Activated naive CD8-positive, alpha-beta T cell treated with anti-CD3 and anti-CD28 coated beads, Interleukin-2, amount 10 ng/mL, durations not matched to agents 7 days and 5 days (primary cell): ENCODE measurements at regions not wholly inside any gene's neighbourhood (a gene's known extent, or its start where the extent isn't known, plus 50 kb on each side); places are given as distances from the start of the nearest gene placed in this dataset.
"Not testable (repeated sequence)": the region's sequence is repeated elsewhere in the genome, so short reads cannot be mapped to it uniquely, and the experiment has no call there.

Source experiments
- ATAC-seq: fragments of 150-1000 bp; cut with Tn5 transposase; one replicate; pipeline ENCODE4 v1.10.0; 2021; ENCODE audit warnings: low read depth, moderate library complexity
- POLR2A ChIA-PET: fragments of 350-600 bp; sonication (Branson Sonifier 250); formaldehyde crosslinking; loops from one replicate; lab custom pipeline; 2021; ENCODE audit warnings: antibody characterized with exemption; lab: Charles Lee
- DNase-seq: peaks from one replicate; pipeline ENCODE4 v3.0.0; 2021
- H3K27ac Mint-ChIP-seq: one replicate; pipeline ENCODE4 v1.8.0; 2022; ENCODE audit warnings: mild to moderate bottlenecking, mixed read lengths
- H3K27me3 Mint-ChIP-seq: one replicate; pipeline ENCODE4 v1.8.0; 2022; ENCODE audit warnings: mild to moderate bottlenecking, moderate library complexity, mixed read lengths
- H3K36me3 Mint-ChIP-seq: one replicate; pipeline ENCODE4 v1.8.0; 2021; ENCODE audit warnings: mild to moderate bottlenecking, mixed read lengths
- H3K4me1 Mint-ChIP-seq: one replicate; pipeline ENCODE4 v1.8.0; 2021; ENCODE audit warnings: mixed read lengths
- H3K4me3 Mint-ChIP-seq: one replicate; pipeline ENCODE4 v1.8.0; 2022; ENCODE audit warnings: mild to moderate bottlenecking, moderate library complexity, mixed read lengths
- H3K9me3 Mint-ChIP-seq: one replicate; pipeline ENCODE4 v1.8.0; 2021; ENCODE audit warnings: mixed read lengths

DNA sequence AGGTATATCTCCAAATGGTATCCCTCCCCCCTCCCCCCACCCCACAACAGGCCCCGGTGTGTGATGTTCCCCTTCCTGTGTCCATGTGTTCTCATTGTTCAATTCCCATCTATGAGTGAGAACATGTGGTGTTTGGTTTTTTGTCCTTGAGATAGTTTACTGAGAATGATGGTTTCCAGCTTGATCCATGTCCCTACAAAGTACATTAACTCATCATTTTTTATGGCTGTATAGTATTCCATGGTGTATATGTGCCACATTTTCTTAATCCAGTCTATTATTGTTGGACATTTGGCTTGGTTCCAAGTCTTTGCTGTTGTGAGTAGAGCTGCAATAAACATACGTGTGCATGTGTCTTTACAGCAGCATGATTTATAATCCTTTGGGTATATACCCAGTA is 135.8 kb upstream of the DST start:
- H3K9me3 Mint-ChIP-seq, H3K36me3 Mint-ChIP-seq, H3K27ac Mint-ChIP-seq, ATAC-seq, H3K4me3 Mint-ChIP-seq, H3K4me1 Mint-ChIP-seq, H3K27me3 Mint-ChIP-seq, POLR2A ChIA-PET, DNase-seq: not testable (repeated sequence)

DNA sequence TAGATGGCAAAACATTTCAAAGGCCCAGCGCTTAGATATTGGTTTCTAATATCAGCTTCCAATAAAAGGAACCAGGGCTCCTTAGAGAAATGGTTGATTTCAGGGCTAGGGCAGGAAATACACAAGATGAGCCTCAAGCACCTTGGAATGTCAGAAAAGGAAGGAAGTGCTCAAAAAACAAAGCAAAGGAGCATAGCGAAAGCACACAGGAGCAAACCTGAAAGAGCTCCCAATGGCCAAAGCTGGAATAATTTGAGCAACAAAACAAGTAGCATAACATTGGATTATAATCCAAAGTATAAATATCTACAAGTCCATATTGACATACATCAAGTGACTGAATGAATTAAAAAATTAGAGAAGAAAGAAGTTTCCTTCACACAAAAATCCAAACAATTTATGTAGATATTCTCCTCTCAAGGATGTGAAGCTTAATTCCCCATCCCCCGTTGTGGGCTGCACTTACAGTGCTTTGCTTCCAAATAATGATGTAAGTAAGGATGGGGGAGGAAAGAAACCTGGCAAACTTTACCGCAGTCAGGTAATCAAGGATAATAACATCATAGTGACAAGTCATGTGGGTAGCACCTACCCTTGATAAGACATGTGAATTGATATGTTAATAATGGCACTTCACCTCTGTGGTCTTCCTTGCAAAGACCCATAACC is 132.9 kb upstream of the DST start:
- no peak overlapping the region for H3K27ac Mint-ChIP-seq
- no peak overlapping the region for H3K4me3 Mint-ChIP-seq
- POLR2A ChIA-PET: no interaction called here
- no peak for ATAC-seq
- peaks cover 2% of the 10 kb centered on the region for H3K27me3 Mint-ChIP-seq
- H3K4me1 Mint-ChIP-seq: no peaks in the 10 kb centered on the region
- H3K36me3 Mint-ChIP-seq: no peaks in the 10 kb centered on the region
- DNase-seq: no peak
- H3K9me3 Mint-ChIP-seq: no peaks in the 10 kb centered on the region

DNA sequence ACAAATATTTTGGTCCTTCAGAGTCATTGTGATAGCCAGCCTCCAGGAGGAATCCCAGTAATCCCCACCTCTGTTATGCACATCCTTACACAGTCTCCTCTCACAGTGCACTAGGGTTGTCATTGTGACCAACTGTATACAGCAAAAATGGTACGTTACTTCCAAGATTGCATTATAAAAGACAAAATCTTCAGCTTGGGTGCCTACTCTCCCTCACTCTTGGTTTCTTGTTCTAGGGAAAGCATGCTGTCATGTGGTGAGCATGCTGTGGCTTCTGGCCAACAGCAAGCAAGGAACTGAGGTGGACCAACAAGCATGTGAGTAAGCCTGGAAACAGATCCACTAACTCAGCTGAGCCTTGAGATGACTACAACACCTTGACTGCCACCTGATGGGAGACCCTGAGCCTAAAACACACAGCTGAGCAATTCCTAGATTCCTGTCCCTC is 130.1 kb upstream of the DST start:
- no peak overlapping the region for H3K27ac Mint-ChIP-seq
- no peaks in the 10 kb centered on the region for H3K4me1 Mint-ChIP-seq
- H3K36me3 Mint-ChIP-seq: no peaks in the 10 kb centered on the region
- POLR2A ChIA-PET: no interaction called here
- H3K4me3 Mint-ChIP-seq: no peak overlapping the region
- H3K9me3 Mint-ChIP-seq: no peaks in the 10 kb centered on the region
- ATAC-seq (no peak), DNase-seq (no peak)
- peaks cover 4% of the 10 kb centered on the region for H3K27me3 Mint-ChIP-seq

DNA sequence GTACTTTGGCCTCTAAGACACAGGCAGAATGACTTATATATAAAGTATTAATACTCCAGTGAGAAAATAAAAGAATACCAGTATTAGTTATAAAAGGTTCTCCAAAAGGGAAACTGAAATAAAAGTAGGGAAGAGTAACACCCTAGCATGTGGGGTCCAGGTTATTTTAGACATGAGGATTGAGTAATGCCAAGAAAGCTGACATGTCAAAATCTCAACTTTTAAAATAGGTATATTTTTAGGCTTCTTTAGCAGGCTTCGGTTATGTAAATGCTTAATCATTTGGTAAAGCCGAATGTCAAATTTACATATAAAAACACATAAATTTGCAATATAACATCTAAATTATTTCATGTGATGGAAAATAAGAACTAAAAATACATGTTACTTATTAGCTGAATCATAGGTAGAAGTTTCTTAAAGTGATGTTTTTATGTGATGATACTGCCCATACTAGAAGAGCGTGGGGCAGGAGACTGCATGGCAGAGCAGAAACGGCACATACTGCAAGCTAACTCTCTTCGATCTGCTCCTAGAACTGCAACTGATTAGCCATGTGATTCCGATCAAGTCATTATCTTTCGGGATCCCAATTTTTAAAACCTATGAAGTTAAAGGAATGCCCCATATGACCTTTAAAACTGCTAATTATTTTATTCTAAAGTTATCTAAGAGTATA is 129.4 kb upstream of the DST start:
- H3K9me3 Mint-ChIP-seq: no peaks in the 10 kb centered on the region
- H3K27me3 Mint-ChIP-seq: peaks cover 4% of the 10 kb centered on the region
- no peak overlapping the region for H3K4me3 Mint-ChIP-seq
- no peaks in the 10 kb centered on the region for H3K4me1 Mint-ChIP-seq
- POLR2A ChIA-PET: no interaction called here
- ATAC-seq (no peak), DNase-seq (no peak)
- H3K36me3 Mint-ChIP-seq: no peaks in the 10 kb centered on the region
- no peak overlapping the region for H3K27ac Mint-ChIP-seq

DNA sequence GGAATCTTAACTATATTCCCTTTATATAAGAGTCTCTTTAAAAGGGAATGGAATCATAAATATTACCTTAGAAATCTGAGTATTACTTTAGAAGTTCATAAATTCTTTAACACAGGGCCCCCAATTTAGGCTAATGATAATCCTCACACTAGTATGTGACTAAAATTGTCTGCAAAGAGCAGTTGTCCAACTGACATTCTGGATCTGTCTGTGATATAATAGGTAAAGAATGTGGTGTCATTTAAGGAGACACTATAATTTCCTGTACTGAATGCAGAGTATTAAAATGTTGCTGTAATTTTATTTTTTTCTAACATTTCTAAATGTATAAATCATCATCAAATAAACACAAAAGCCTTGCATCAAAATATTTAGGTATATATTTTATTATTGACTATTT is 128.5 kb upstream of the DST start:
- no peaks in the 10 kb centered on the region for H3K9me3 Mint-ChIP-seq
- no peak overlapping the region for H3K4me3 Mint-ChIP-seq
- POLR2A ChIA-PET: no interaction called here
- ATAC-seq (no peak), DNase-seq (no peak)
- peaks cover 4% of the 10 kb centered on the region for H3K27me3 Mint-ChIP-seq
- no peaks in the 10 kb centered on the region for H3K36me3 Mint-ChIP-seq
- no peaks in the 10 kb centered on the region for H3K4me1 Mint-ChIP-seq
- no peak overlapping the region for H3K27ac Mint-ChIP-seq

DNA sequence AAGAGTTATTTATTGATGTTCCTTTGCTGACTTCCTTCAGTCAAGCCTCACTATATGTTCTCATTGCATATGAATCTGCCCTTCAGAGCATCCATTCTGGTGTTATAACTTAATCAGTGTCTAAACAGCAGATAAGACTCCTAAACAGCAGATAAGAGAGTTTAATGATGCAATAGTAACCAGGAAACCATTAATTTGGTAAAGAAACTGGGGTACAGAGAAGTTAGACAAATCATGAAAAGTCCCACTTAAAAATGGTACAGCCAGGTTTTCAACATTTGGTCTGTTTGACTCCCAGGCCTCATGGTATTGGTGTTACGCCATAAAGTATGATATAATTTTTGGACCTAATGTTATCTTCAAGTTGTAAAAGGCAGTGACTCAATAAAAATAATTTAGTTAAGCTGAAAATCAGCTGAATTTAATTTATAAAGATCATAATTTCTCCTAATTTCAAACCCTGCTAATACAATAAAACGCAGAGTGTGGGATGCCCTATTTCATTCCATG is 127.4 kb upstream of the DST start:
- Mint-ChIP-seq H3K27ac (no peak overlapping the region), H3K4me1 (no peaks in the 10 kb centered on the region), H3K36me3 (no peaks in the 10 kb centered on the region), H3K9me3 (no peaks in the 10 kb centered on the region), H3K4me3 (no peak overlapping the region), H3K27me3 (peaks cover 4% of the 10 kb centered on the region)
- no peak for ATAC-seq
- DNase-seq: no peak
- POLR2A ChIA-PET: no interaction called here

DNA sequence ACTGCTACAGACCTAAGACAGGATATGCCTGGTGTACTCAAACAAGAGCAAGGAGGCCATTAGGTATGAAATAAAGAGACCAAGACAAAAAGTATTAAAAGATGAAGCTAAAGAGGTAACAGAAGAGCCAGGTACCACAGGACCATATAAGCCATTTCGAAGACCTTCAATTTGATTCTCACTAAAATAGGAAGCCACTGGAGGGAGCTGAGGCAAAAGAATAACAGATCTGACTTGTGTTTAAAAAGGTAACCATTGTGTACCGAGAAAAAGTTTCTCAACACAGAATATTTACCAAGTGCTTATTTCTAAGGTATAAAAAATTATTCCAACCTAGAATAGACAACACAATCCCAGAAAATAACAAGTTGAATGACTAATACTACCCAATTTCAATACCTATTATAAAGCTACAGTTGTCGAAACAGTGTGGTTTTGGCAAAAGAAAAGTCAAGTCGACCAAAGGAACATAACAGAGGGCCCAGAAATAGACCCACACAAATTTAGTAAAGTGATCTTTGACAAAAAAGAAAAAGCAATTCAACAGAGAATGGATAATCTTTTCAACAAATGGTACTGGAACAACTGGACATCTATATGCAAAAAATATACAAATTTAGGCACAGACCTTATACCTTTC is 125.3 kb upstream of the DST start:
- no peak overlapping the region for H3K4me3 Mint-ChIP-seq
- H3K27me3 Mint-ChIP-seq: peaks cover 4% of the 10 kb centered on the region
- DNase-seq: no peak
- POLR2A ChIA-PET: no interaction called here
- no peaks in the 10 kb centered on the region for H3K36me3 Mint-ChIP-seq
- no peaks in the 10 kb centered on the region for H3K9me3 Mint-ChIP-seq
- ATAC-seq: no peak
- no peak overlapping the region for H3K27ac Mint-ChIP-seq
- no peaks in the 10 kb centered on the region for H3K4me1 Mint-ChIP-seq

DNA sequence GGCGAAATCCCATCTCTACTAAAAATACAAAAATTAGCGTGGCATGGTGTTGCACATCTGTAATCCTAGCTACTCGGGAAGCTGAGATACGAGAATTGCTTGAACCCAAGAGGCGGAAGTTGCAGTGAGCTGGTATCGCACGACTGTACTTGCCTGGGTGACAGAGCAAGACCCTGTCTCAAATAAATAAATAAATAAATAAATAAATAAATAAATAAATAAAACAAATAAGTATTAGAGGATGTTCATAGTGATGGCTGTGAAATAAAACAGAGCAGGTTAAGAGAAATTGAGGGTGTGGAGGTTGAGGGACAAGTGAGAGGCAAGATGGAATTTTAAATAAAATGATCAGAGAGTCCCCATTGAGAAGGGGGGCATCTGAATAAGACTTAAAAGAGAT is 124.7 kb upstream of the DST start:
- Mint-ChIP-seq H3K27me3 (peaks cover 4% of the 10 kb centered on the region), H3K4me1 (no peaks in the 10 kb centered on the region), H3K27ac (no peak overlapping the region), H3K36me3 (no peaks in the 10 kb centered on the region), H3K9me3 (no peaks in the 10 kb centered on the region), H3K4me3 (no peak overlapping the region)
- POLR2A ChIA-PET: no interaction called here
- no peak for DNase-seq
- no peak for ATAC-seq

DNA sequence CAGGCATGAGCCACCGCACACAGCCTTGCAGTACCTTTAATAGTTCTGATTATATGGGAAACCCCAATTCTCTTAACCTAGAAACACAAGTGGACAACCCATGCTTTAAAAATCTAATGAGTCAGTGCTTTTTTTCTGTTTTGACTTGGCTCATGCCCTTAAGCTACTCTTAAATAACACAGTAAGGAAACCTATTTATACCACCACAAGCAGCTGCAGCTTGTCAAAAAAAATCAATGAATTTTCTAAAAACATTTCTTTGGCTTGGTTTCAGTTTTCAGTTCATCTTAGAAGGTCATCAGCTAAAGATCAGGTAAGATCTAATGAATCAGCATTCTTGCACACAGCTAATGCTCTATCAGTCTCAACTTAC is 124.1 kb upstream of the DST start:
- Mint-ChIP-seq H3K4me3 (no peak overlapping the region), H3K36me3 (no peaks in the 10 kb centered on the region)

DNA sequence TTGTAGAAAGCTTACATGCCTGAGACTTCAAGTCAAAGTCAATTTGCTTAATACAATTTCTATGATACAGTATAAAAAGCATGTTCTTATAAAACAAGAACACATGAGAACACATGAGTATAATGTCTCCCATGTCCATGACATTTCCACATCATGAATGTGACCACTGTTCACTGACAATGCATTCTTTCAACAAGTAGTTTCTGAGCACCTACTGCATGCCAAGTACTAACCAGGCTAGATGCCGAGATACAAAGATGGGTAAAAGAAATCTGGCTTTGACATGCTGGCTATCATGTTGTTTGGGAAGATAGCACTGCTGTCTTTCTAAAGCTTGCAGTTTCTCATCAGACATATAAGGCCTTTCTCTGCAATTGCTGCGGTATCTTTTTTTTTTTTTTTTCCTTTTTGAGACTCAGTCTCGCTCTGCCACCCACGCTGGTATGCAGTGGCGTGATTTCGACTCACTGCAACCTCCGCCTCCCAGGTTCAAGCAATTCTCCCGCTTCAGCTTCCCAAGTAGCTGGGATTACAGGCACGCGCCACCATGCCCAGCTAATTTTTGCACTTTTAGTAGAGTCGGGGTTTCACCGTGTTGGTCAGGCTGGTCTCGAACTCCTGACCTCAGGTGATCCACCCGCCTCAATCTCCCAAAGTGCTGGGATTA is 123.6 kb upstream of the DST start:
- H3K27me3 Mint-ChIP-seq: peaks cover 2% of the 10 kb centered on the region
- H3K4me3 Mint-ChIP-seq: no peak overlapping the region
- H3K4me1 Mint-ChIP-seq: no peaks in the 10 kb centered on the region
- no peaks in the 10 kb centered on the region for H3K36me3 Mint-ChIP-seq
- no peak overlapping the region for H3K27ac Mint-ChIP-seq
- DNase-seq: no peak
- ATAC-seq: no peak
- no peaks in the 10 kb centered on the region for H3K9me3 Mint-ChIP-seq
- POLR2A ChIA-PET: no interaction called here

More for the DNA sequence above, 124.1 kb upstream of the DST start:
- H3K27ac Mint-ChIP-seq: no peak overlapping the region
- no peaks in the 10 kb centered on the region for H3K4me1 Mint-ChIP-seq
- H3K27me3 Mint-ChIP-seq: peaks cover 4% of the 10 kb centered on the region
- H3K9me3 Mint-ChIP-seq: no peaks in the 10 kb centered on the region
- POLR2A ChIA-PET: no interaction called here
- DNase-seq: no peak
- ATAC-seq: no peak

DNA sequence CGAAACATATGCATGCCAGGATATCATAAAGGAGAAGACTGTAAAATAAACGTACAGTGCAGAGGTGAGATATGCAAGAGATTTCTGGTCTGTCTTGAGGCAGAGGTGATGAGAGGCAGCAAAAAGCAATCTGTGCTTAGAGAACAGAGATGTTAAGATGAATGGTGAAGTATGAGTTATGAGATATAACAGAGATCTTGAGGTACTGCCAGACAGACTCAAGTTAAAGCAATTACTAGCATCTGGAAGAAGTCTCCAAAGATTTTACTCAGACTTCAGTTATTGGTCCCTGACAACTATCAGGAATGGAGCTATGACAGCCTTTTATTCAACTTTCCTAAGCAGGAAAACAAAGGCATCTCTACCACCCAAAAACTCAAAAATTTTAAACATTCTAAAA is 122.8 kb upstream of the DST start:
- H3K4me3 Mint-ChIP-seq: no peak overlapping the region
- DNase-seq (no peak), ATAC-seq (no peak)
- H3K36me3 Mint-ChIP-seq: no peaks in the 10 kb centered on the region
- POLR2A ChIA-PET: no interaction called here
- no peaks in the 10 kb centered on the region for H3K4me1 Mint-ChIP-seq
- H3K9me3 Mint-ChIP-seq: no peaks in the 10 kb centered on the region
- H3K27ac Mint-ChIP-seq: no peak overlapping the region
- H3K27me3 Mint-ChIP-seq: peaks cover 2% of the 10 kb centered on the region

DNA sequence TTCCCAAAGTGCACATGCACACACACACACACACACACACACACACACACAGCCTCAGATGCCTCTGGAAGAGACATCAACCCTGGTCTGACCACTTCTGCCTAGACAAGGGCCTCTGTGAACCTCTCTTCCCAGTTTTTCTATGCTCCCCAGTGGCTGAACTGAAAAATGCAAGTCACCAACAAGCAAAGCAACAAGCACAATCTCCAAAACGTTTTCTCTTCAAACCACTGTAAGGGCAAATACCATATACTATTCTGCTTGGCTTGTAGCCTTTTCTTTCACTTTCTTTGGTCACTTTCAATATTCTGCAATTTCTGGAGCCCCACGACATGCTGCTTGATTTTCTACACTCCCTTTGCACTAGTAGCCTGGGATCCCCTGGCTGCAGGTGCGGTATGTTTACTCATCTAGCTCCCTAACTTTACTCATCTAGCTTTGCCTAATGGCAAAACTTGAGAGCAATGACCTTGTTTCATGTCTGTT is 121.4 kb upstream of the DST start:
- no peaks in the 10 kb centered on the region for H3K4me1 Mint-ChIP-seq
- H3K9me3 Mint-ChIP-seq: no peaks in the 10 kb centered on the region
- DNase-seq: no peak
- H3K36me3 Mint-ChIP-seq: no peaks in the 10 kb centered on the region
- no peak for ATAC-seq
- H3K27me3 Mint-ChIP-seq: peaks cover 2% of the 10 kb centered on the region
- H3K4me3 Mint-ChIP-seq: no peak overlapping the region
- H3K27ac Mint-ChIP-seq: no peak overlapping the region
- POLR2A ChIA-PET: no interaction called here

DNA sequence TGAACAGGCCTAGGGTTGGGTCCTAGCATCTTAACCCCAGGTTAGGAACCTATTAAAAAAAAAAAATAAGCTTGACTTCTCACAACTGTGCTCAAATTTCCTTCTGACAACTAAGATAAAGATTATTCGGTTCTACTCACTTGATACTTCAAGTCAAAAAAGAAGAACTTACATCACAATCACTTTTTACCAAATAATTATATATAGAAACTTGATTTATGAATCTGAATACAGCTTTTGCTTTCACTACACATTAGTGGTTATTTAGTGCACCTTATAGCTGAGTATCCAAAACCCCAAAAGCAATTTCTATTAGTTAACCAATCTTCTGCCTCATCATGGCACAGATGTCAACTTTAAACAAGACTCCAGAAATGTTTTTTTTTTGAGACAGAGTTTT is 119.0 kb upstream of the DST start:
- Mint-ChIP-seq H3K4me3 (no peak overlapping the region), H3K4me1 (no peaks in the 10 kb centered on the region), H3K27ac (no peak overlapping the region), H3K9me3 (no peaks in the 10 kb centered on the region), H3K36me3 (no peaks in the 10 kb centered on the region), H3K27me3 (peaks cover 2% of the 10 kb centered on the region)
- DNase-seq (no peak), ATAC-seq (no peak)
- POLR2A ChIA-PET: no interaction called here
